LNCAP (cell line): ENCODE measurements at regions not wholly inside any gene's neighbourhood (a gene's known extent, or its start where the extent isn't known, plus 50 kb on each side); places are given as distances from the start of the nearest gene placed in this dataset.

Experiments used
- CTCF ChIP-seq: fragments of 450-650 bp; IDR thresholded peaks from 2 replicates; pipeline ENCODE4 v1.5.1; 2017; ENCODE audit warnings: mild to moderate bottlenecking

DNA sequence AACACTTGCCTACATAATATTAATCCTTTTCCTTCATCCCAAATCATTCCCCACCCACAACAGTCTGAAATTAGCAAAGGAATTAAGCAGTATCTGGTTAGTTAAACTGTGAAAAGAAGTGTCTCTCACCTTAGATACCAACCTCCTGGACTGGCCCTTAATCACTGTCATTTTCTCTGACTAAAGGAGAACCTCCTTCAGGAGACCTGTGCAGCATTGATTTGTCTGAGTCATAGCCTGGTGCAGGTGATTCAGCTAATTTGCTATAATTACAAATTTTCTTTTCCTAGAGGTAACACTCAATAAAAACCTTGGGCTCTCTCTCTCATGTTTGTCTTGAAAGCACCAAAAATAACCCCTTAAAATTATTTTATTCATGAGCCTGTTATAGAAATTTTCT is 279.8 kb upstream of the SEMA6D start:
- TF ChIP-seq CTCF: no peak

DNA sequence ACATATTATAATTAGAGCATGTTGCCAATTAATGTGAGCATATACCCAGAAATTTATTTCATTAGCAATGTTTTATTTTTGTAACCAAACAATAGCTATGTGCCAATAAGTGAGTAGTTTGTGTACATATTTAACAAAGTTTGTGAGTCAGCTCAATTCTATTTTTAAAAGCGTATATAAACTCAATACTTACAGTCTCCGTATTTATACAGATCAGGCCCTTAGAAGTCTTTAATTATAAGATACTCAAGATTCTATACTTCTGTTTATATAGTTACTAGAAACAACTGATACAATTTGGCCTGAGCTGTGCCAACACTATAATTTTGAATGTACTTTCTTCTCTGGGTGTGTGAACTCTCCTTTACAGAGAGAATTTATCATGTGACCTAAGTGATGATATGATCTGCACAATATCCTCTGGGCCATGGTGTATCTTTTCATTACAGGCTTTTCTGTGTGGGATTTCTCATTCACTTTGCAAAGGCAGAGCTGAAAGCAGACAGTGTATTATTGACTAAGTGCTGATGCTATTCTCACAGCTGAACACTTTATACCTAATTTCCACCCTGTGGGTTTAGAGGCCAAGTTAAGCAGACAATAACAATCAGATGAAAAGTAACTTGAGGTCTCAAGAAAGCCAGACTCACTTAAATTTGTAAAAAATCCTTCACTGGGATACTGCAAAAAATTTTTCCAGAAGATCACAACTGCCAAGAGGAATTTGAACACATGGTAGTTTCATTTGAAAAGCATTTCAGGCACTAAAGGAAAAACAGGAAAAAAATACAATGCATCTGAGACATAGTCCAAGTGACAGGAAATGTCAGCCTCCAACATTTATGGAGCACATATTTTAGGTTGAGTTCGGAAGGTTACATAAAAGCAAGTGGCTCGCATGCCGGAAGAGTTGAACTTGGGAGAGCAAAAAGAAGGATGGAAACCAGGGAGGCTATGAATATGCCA is 277.9 kb upstream of the SEMA6D start:
- TF ChIP-seq CTCF: no peak

GRCh38 chr15:47442371-47442770 is 274.9 kb upstream of the SEMA6D start:
- TF ChIP-seq CTCF: no peak

DNA sequence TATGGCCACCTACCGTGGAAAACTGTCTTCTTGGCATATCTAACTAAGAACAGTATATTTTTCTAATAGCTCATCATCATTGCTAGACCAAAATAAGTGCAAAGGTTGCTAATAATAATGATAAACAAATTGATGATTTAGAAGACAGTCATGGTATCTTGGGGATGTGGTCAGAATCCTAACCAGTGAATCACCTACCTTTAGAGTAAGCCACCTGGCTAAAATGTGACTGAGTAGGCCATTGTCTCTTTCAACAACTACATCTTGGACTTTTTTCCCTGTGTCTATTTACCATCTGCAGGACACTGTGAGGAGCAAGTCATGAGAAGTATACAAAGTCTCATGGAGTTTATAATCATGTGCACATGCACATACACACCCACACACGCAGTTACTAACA is 273.5 kb upstream of the SEMA6D start:
- TF ChIP-seq CTCF: no peak

GRCh38 chr15:47445723-47446392 is 271.4 kb upstream of the SEMA6D start:
- TF ChIP-seq CTCF: no peak

GRCh38 chr15:47460795-47461573 is 256.3 kb upstream of the SEMA6D start:
- no peak for TF ChIP-seq CTCF

DNA sequence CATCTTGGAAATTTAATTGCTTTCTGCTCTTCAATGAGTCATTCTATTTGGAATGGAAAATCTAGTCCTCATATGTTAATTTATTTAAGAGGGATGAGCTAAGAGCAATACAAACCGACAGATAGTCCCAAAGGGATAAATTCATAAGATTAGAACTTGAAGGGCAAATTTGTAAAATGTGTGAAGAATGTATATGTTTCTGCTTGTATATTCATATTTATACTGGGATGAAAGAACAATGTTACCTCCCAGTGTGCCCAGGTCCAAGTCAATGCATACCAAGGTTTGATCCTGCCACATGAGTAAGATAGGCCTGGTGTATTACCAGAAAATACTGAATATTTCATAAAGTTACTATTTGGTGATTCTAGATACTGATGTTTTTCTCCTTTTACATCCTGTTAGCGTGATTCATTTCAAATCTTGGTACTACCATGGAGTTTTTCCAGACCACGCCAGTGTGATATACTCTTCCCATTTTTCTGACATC is 255.6 kb upstream of the SEMA6D start:
- TF ChIP-seq CTCF: no peak
